Chondrocyte (in vitro differentiated cells): ENCODE measurements at regions not wholly inside any gene's neighbourhood (a gene's known extent, or its start where the extent isn't known, plus 50 kb on each side); places are given as distances from the start of the nearest gene placed in this dataset.

ENCODE experiments used
- DNase-seq: peaks from one replicate; pipeline ENCODE4 v3.0.0; 2021; ENCODE audit warnings: mixed read lengths, low spot score
- H3K27ac Mint-ChIP-seq: one replicate; pipeline ENCODE4 v1.8.0; 2021; ENCODE audit warnings: mild to moderate bottlenecking, moderate library complexity, mixed read lengths; ENCODE audit not compliant: unreplicated experiment
- H3K27me3 Mint-ChIP-seq: 2 replicates; pipeline ENCODE4 v1.8.0; 2021; ENCODE audit warnings: low read depth, mixed read lengths
- H3K36me3 Mint-ChIP-seq: 2 replicates; pipeline ENCODE4 v1.8.0; 2021; ENCODE audit warnings: low read depth, mixed read lengths
- H3K4me1 Mint-ChIP-seq: 2 replicates; pipeline ENCODE4 v1.8.0; 2021; ENCODE audit warnings: low read depth, mild to moderate bottlenecking, mixed read lengths
- H3K4me3 Mint-ChIP-seq: one replicate; pipeline ENCODE4 v1.8.0; 2021; ENCODE audit warnings: mild to moderate bottlenecking, moderate library complexity, mixed read lengths; ENCODE audit not compliant: unreplicated experiment
- H3K9me3 Mint-ChIP-seq: 2 replicates; pipeline ENCODE4 v1.8.0; 2021; ENCODE audit warnings: low read depth, mixed read lengths
- CTCF ChIP-seq: fragments of 200-600 bp; sonication (generic); IDR thresholded peaks from 2 replicates; pipeline ENCODE4 v1.5.0; 2021; ENCODE audit warnings: antibody characterized with exemption, mild to moderate bottlenecking, moderate library complexity

DNA sequence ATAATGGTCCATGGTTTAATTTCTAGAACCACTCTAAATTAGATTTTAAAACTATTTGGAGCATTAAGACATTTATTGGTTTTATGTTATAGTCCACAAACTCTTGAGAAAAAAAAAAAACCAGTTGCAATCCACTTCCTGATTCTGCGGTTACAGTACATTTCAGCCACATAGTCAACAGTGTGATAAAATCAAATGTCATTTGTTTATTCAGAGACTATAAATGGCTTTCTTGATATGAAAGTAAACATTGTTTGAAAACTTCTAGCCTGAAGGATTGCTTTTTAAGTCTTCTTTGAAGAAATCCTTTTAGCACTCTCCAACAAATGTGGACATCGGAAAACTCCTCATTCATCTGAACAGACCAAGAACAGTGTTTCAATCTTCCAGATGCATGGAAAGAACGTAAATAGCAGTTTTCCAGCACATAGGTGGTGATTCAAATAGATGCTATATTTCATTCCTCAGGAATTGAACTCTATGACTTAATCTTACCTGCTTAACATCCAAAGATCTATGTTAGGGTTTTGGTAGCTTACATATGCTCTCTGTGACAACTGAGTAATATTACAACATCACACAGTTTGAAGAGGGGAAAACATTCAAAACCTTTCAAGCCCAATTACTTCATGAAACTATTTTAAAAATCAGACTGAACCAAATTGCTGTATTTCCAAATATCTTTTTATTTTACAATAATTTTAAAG is 87.8 kb upstream of the UBE2E2 start:
- Mint-ChIP-seq H3K4me3 (no peak overlapping the region), H3K27me3 (peaks cover 12% of the 10 kb centered on the region), H3K27ac (no peak overlapping the region), H3K4me1 (peaks cover 41% of the 10 kb centered on the region), H3K36me3 (peaks cover 2% of the 10 kb centered on the region), H3K9me3 (peaks cover 6% of the 10 kb centered on the region)
- no peak for DNase-seq
- no peak for TF ChIP-seq CTCF

DNA sequence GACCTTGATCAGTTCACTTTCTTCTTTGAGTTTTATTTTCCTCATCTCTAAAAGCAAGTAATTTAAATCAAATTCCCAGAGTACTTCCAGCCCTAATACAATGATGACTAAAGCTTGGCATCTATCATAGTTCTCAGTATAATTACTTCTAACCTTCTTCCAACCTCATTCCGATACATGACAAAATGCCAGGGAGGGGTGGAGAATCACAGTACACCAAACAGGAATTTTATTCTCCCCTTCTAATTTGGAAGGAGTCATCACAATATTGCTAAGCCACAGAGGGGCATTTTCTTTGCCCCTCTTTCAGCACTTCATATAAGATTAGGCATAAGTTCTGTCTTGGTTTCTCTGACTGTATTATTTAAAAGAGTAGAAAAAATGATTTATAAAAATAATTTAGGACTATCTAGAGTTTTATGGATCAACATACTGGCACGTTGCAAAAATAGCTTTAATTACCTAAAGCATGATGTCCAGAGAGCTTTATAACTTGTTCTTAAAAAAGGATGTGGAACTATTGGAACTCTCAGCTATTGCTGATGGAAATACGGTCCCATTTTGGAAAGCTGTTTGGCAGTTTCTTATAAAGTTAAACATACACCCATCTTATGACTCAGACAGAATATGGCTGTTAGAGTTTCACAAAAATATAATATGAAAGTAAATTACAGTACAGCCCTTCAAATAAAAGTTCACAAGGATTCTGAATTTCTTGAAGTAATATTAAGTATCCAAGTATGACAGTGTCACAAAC is 86.9 kb upstream of the UBE2E2 start:
- H3K27ac Mint-ChIP-seq, result no peak overlapping the region
- DNase-seq, result no peak
- H3K27me3 Mint-ChIP-seq, result peaks cover 19% of the 10 kb centered on the region
- peaks cover 39% of the 10 kb centered on the region for H3K4me1 Mint-ChIP-seq
- H3K36me3 Mint-ChIP-seq, result peaks cover 2% of the 10 kb centered on the region
- H3K9me3 Mint-ChIP-seq, result peaks cover 6% of the 10 kb centered on the region
- TF ChIP-seq CTCF, result no peak
- H3K4me3 Mint-ChIP-seq, result no peak overlapping the region

- H3K4me3 Mint-ChIP-seq, result no peak overlapping the region
- peaks cover 2% of the 10 kb centered on the region for H3K36me3 Mint-ChIP-seq
- no peak for TF ChIP-seq CTCF
- peaks cover 28% of the 10 kb centered on the region for H3K4me1 Mint-ChIP-seq
- DNase-seq, result no peak
- peaks cover 22% of the 10 kb centered on the region for H3K27me3 Mint-ChIP-seq
- H3K9me3 Mint-ChIP-seq, result peaks cover 6% of the 10 kb centered on the region
- no peak overlapping the region for H3K27ac Mint-ChIP-seq
Observed at GRCh38 chr3:23117856-23118255, 85.3 kb upstream of the UBE2E2 start.

- TF ChIP-seq CTCF, result no peak
- H3K27me3 Mint-ChIP-seq, result peaks cover 31% of the 10 kb centered on the region
- H3K4me3 Mint-ChIP-seq, result no peak overlapping the region
- DNase-seq, result no peak
- H3K36me3 Mint-ChIP-seq, result peaks cover 2% of the 10 kb centered on the region
- H3K4me1 Mint-ChIP-seq, result no peaks in the 10 kb centered on the region
- H3K27ac Mint-ChIP-seq, result no peak overlapping the region
- no peaks in the 10 kb centered on the region for H3K9me3 Mint-ChIP-seq
Observed at GRCh38 chr3:23127196-23127595, 75.9 kb upstream of the UBE2E2 start.

DNA sequence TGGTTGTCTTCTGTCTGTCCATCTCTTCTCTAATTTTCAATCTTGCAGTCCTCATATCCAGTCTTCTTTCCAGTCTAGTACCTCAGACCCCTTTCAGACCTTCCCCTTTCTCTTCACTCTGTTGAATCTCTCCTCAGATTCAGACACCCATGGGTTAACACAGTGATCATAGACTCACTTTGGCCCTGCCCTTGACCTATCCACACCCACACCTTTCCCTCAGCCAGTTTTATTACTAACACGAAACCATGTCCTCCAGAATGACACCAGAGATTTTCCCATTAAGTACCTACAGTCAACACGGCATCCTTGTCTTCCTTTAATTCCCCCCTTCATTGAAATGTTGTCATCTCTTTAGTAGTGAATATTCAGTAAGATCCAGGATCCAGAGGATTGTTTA is 74.5 kb upstream of the UBE2E2 start:
- peaks cover 2% of the 10 kb centered on the region for H3K36me3 Mint-ChIP-seq
- no peaks in the 10 kb centered on the region for H3K9me3 Mint-ChIP-seq

More for the DNA sequence above, 74.5 kb upstream of the UBE2E2 start:
- no peak for TF ChIP-seq CTCF
- DNase-seq, result no peak
- peaks cover 27% of the 10 kb centered on the region for H3K27me3 Mint-ChIP-seq
- no peak overlapping the region for H3K4me3 Mint-ChIP-seq
- no peak overlapping the region for H3K27ac Mint-ChIP-seq
- no peaks in the 10 kb centered on the region for H3K4me1 Mint-ChIP-seq
